Mucosa of descending colon (tissue), 3 donors: ENCODE measurements at regions not wholly inside any gene's neighbourhood (a gene's known extent, or its start where the extent isn't known, plus 50 kb on each side); places are given as distances from the start of the nearest gene placed in this dataset.

Source experiments
- ATAC-seq: fragments of 200-7000 bp; cut with Tn5 transposase; one replicate; pipeline ENCODE4 v1.9.1; 2020; ENCODE audit warnings: mild to moderate bottlenecking, moderate library complexity
- DNase-seq, 3 donors: peaks; one replicate each; pipeline ENCODE4 v3.0.0-alpha.2; 2020
- H3K36me3 ChIP-seq: fragments of 200-600 bp; one replicate; pipeline ENCODE4 v1.8.0; 2021; ENCODE audit warnings: low read depth, mild to moderate bottlenecking
- H3K4me1 ChIP-seq: fragments of 200-600 bp; one replicate; pipeline ENCODE4 v1.8.0; 2021; ENCODE audit warnings: low read depth, mild to moderate bottlenecking
- H3K4me3 ChIP-seq: fragments of 200-600 bp; one replicate; pipeline ENCODE4 v1.8.0; 2021; ENCODE audit warnings: mild to moderate bottlenecking
- H3K9me3 ChIP-seq: fragments of 200-600 bp; one replicate; pipeline ENCODE4 v1.8.0; 2021; ENCODE audit warnings: mild to moderate bottlenecking
- intact Hi-C, 2 donors: fragments of 100-400 bp; cut with DNase I in 1 of 2; cut with micrococcal nuclease in 1 of 2; formaldehyde crosslinking; loops; one replicate each; pipeline versions ENCODE4 v1.11.0 to v1.11.1; 2022; cut with DNase I, micrococcal nuclease
- TF ChIP-seq, protein P1 (sequence below): fragments of 200-600 bp; IDR thresholded peaks from one replicate; pipeline ENCODE4 v1.8.0; 2022; ENCODE audit warnings: antibody characterized with exemption, mild to moderate bottlenecking
- donor health status: DM: no; HTN: no; CAD: no; lungs with moderate emphysema.
- donor health status: DM: no; HTN: no; CAD: no.
- donor health status: DM: no; HTN: yes; CAD: no.

GRCh38 chr3:7820969-7821368, 680.7 kb upstream of the LMCD1 start:
- ATAC-seq (no peak), DNase-seq (no peak)
- Histone ChIP-seq H3K9me3 (peaks cover 19% of the 10 kb centered on the region), H3K36me3 (no peaks in the 10 kb centered on the region), H3K4me3 (no peak overlapping the region), H3K4me1 (no peaks in the 10 kb centered on the region)
- TF ChIP-seq, protein P1, sequence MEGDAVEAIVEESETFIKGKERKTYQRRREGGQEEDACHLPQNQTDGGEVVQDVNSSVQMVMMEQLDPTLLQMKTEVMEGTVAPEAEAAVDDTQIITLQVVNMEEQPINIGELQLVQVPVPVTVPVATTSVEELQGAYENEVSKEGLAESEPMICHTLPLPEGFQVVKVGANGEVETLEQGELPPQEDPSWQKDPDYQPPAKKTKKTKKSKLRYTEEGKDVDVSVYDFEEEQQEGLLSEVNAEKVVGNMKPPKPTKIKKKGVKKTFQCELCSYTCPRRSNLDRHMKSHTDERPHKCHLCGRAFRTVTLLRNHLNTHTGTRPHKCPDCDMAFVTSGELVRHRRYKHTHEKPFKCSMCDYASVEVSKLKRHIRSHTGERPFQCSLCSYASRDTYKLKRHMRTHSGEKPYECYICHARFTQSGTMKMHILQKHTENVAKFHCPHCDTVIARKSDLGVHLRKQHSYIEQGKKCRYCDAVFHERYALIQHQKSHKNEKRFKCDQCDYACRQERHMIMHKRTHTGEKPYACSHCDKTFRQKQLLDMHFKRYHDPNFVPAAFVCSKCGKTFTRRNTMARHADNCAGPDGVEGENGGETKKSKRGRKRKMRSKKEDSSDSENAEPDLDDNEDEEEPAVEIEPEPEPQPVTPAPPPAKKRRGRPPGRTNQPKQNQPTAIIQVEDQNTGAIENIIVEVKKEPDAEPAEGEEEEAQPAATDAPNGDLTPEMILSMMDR: no peak
- intact Hi-C loops: no loop called here

GRCh38 chr3:7821858-7822257, 679.8 kb upstream of the LMCD1 start:
- DNase-seq (no peak), ATAC-seq (no peak)
- H3K36me3 ChIP-seq: no peaks in the 10 kb centered on the region
- intact Hi-C loops: no loop called here
- no peak overlapping the region for H3K4me3 ChIP-seq
- no peaks in the 10 kb centered on the region for H3K4me1 ChIP-seq
- TF ChIP-seq, protein P1: no peak
- peaks cover 19% of the 10 kb centered on the region for H3K9me3 ChIP-seq

DNA sequence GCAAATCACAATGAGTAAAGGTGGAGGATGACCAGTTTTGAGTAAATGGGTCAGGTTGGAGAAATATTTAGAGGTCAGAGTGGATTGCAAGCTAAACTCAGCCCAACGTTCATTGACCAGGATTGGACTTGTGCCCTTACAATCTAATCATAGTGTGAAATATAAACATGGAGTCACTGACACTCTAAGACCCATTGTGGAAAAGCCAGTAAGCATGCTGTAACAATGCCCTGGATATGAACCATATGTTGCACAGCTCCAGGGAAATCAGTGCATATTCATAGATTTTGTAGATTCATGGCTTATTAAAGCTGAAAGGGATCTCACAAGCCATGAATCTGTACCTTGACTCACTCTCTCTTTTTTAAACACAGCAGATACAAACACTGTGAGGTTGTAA, 660.2 kb upstream of the LMCD1 start:
- no peaks in the 10 kb centered on the region for H3K36me3 ChIP-seq
- ATAC-seq: no peak
- H3K4me1 ChIP-seq: no peaks in the 10 kb centered on the region
- intact Hi-C loops: no loop called here
- no peak overlapping the region for H3K4me3 ChIP-seq
- H3K9me3 ChIP-seq: no peaks in the 10 kb centered on the region
- DNase-seq: no peak
- TF ChIP-seq, protein P1: no peak

GRCh38 chr3:7843441-7843840, 658.2 kb upstream of the LMCD1 start:
- intact Hi-C loops: no loop called here
- no peaks in the 10 kb centered on the region for H3K36me3 ChIP-seq
- DNase-seq (no peak), ATAC-seq (no peak)
- no peaks in the 10 kb centered on the region for H3K4me1 ChIP-seq
- TF ChIP-seq, protein P1: no peak
- no peaks in the 10 kb centered on the region for H3K9me3 ChIP-seq
- no peak overlapping the region for H3K4me3 ChIP-seq

GRCh38 chr3:7847021-7847420, 654.6 kb upstream of the LMCD1 start:
- Histone ChIP-seq H3K4me1 (no peaks in the 10 kb centered on the region), H3K4me3 (no peak overlapping the region), H3K36me3 (no peaks in the 10 kb centered on the region), H3K9me3 (no peaks in the 10 kb centered on the region)
- ATAC-seq (no peak), DNase-seq (no peak)
- intact Hi-C loops: no loop called here
- TF ChIP-seq, protein P1: no peak

GRCh38 chr3:7847521-7847920, 654.1 kb upstream of the LMCD1 start:
- no peak for DNase-seq
- intact Hi-C loops: no loop called here
- TF ChIP-seq, protein P1: no peak
- H3K36me3 ChIP-seq: no peaks in the 10 kb centered on the region
- H3K4me3 ChIP-seq: no peak overlapping the region
- no peaks in the 10 kb centered on the region for H3K9me3 ChIP-seq
- no peak for ATAC-seq
- H3K4me1 ChIP-seq: no peaks in the 10 kb centered on the region
